Occipital lobe (tissue), 1 donor: ENCODE measurements at regions not wholly inside any gene's neighbourhood (a gene's known extent, or its start where the extent isn't known, plus 50 kb on each side); places are given as distances from the start of the nearest gene placed in this dataset.

Source experiments
- DNase-seq: peaks from one replicate; lab custom pipeline; 2025; lab: John Stamatoyannopoulos, UW

DNA sequence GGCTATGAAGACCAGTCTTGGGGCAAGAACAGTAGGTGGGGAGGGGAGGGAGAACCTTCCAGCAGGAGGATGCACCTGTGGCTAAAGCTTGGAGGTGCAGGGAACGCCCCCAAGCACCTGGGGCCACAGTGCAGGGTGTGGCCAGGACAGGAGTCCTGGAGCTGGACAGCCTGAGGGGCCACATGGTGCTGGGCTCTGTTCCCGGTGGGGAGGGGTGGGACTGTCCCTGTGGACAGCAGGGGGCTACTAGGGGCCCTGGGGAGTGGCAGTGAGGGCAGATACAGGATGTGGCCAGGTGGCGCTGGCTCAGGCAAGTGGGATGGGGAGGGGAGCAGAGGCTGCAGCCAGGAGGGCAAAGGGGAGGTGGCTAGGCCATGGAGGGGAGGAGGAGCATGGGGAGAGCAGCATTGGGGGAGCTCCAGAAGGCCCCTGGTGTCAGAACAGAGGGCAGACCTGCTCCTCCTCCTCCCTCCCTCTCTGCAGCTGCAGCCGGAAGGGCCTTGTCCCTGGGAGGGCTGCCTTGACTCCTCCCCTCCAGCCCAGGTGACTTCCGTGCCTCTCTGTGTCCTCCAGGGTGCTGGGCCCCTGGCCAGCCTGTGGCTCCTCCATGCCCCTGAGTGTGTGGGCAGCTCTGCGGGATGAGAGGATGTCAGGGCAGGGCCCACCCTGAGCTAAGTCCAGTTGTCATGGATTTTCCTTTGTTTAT lies 68.4 kb upstream of the DLK1 start:
- DNase-seq, result no peak

DNA sequence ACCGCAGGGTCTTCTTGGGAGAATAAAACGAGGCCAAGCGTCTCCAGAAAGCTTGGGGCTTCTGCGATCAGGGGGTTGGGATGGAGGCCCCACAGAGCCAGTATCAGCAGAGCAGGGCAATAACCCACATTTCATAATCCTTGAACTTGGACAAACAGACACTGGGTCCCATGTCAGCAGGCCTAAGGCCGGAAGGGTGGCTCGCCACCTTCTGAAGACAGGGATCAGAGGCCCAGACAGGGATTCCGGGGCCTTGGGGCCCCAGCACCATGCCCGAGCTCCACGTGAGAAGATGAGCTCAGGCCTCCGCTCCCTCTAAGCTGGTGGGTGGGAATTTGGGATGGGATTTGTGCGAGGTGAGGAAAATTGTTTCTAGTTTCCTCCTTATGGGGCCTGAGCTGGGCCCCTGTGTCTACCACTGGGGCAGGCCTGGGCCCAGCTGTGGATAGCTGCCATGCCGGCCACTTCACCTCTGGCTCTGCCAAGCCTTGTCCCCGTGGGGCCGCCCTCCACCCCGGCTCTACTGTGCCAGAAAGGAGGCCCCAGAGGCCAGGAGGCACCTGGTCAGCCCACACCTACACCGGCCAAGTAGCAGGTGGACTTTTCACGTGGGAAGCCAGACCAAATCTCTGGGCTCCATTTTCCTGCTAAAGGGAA lies 67.2 kb upstream of the DLK1 start:
- DNase-seq, result no peak

DNA sequence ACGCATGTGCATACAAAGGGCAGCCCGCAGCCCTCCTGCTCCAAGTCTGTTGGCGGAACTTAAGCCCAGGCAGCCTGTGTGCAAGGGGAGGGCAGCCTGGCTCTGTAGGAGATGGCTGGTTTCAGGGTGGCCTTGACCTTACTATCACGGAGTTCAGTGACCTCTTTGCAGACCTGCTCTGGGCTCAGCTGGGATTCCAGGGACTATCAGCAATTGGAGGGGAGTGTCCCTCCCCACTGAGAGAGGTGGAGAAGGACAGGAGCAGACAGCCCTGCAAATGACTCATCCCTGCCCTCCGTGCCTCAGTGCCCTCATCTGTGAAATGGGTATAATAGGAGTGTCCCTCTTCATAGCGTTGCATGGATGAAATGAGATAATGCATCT lies 66.2 kb upstream of the DLK1 start:
- no peak for DNase-seq

DNA sequence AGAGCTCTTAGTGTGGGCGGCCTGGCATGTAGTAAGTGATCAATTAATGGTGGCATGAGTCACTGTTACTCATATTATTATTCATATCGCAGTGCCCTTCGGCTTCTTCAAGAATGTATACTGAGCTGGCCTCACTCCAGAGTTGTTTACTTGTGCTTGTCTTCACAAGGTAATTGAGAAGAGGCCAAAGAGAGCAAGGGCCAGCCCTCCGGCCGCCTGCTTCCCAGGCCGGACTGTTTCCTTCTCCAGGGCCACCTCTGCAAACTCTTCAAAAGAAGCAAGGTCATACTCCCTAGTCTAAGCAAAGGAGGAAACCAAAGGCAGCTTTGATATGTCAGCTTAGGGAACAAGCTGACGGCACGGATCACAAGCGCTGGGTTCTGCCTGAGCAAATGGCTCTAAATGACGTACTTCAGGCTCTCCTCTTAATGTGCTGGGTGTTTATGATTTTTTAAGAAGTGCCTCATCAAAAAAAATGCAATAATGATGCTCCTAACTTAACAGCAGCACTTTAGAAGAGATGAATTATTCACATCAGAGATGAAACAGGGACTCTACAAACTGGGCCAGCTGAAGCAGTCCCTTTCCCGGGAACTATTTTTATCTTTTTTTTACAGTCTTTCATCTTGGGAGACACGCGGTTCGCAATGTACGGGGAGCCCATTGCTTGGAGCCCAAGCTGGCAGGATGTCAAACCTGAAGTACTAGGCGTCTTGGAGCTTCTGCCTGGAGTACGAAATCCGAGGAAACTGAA lies 65.6 kb upstream of the DLK1 start:
- DNase-seq, result peak; percentile 57

DNA sequence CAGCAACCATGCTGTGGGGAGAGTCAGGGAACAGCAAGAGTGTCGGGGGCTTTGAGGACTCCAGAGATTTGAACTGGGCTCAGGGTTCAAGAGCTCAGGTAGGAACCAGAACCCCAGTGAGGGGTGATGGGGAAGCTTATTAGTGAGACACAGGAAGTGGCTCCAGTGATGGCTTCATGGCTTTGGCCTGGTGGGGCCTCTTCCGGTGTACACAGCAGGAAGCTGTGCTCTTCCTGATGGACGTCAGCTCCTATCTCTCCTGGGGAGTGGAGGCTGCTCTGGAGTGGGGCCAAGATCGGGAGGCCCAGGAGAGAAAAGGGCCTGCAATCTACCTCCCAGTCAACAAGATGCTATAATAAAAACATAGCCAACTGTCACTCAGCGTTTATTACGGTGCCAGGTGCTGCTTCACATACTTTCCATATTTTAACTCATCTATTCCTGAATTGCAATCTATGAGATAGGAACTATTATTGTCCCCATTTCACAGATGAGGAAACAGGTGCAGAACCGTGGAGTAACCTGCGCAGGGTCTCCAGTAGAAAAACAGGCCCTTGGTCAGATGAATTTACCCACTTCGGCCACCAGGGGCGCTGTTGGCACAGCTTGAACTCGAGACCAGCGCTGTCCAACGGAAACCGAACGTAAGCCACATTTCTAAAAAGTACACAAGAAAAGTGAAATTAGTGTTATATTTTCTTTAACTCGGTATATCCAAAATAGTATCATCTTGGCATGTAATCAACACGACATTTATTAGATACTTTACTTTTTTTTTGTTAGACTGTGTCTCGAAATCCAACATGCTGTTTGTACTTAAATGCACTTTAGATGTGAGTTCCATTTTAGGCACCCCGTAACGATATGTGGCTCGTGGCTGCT lies 63.6 kb upstream of the DLK1 start:
- no peak for DNase-seq

DNA sequence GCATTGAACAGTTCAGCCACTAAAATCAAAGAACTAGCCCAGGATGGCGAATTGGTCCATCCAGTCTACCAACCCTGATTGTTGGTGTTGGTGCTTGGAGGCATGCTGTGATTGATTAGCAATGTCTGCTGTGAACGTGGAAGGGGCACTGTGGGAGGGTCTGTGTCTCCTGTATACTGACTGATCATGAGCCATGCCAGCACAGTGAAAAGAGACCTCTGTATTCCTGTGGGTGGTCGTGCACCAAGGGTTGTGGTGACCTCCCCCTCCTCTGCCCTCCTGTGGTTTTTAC lies 63.0 kb upstream of the DLK1 start:
- no peak for DNase-seq

DNA sequence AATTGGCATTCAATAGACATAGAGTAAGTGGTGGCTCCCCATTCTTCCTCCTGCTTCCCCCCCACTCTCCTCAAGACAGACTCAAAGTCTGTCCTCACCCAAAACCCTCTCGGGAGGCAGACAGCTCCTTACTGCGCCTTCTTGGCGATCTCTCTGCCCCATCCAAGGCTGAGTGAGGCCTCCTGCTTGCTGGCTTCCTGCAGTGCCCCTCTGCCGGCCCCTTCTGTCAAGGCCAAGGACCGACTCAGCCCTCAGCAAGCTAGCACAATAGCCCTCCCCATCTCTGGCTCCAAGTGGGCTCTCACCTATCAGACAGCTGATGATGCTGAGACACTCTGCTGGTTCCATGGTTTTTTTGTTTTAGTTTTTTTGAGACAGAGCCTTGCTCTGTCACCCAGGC lies 62.5 kb upstream of the DLK1 start:
- no peak for DNase-seq

DNA sequence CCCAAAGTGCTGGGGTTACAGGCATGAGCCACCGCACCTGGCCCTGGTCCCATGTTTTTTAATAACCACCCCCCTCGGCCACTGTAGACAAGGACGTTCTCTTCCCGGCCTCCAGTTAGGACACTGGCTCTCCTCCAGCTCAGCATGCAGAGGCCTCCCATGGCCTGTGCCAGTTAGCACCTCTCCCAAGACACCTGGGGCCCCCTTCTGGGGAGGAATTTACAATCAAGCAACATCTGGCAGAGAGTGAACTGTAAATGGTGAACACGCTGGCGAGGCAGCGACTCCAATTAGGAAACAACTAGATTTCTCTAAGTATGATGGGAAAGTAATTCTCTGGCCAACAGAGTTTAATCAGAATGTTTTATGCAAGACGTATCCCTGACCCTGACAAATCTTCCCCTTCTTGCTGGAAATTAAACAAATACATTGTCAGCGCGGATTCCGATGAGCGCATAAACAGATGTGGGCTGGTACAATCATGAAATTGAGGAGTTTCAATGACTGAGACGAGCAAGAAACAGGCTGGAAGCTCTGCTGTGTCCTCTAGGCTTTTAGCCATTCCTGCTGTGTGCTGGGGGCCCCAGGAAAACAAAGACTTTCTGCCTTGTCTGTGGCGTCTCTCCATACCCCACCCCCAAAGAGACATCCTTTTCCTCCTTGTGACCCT lies 61.7 kb upstream of the DLK1 start:
- DNase-seq, result no peak

DNA sequence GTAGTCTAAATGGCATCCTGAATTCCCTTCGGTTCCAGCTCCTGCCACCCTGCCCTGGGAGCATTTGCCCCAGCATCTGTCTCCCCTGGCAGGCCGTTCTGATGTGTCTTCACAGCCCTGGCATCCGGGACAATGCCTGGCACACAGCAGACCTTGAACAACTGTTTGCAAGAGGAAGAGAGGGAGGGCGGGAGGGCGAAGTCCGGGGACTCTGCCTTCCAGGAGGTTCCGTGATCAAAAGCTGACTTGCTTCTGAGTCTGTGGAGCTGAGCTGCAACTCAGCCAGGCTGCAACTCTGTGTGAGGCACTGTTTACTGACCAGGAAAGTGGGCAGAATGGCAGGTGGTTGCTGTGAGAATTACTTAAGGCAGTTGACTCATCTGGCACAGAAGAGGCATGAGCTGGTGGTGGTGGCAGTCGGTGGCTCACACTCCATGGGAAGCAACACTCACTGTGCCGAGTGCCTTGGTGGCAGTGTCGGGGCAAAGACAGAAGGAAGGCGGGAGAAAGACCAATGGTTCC lies 61.1 kb upstream of the DLK1 start:
- DNase-seq, result peak; percentile 48

DNA sequence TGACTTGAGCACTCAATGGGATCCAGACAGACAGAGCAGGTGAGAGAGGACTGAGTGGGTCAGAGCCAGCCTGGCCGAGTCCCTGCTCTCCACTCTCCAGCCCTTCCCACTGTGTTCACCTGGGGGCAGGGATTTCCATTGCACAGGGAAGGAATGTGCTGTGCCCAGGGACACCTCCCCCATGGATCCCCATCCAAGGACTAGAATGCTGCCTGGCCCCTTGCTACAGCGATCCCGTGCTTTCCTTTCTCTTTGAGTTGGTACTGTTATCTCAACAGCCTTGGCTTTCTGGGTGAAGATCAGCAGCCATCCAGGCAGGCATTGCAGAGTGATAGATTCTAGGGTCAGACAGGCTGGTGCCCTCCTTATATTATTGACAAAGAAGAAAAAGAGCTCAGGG lies 60.3 kb upstream of the DLK1 start:
- DNase-seq, result no peak

DNA sequence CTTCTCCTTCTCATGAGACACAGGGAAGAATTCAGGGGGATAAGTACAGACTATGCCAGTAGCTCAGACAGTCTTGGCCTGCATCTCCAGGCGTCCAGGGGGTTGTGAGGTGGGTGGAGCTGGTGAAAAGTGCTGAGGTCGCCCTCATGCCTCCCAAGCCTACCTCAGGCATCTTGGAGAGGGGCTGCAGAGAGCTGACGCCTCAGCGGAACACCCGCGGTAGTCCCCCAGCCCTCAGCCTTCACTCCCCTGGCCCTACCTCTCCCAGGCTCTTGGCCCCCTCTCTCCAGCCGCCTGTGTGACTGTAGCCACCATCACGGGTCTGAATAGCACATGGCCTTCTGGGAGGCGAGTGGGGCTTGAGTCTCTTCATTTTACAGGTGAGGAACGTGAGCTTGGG lies 59.8 kb upstream of the DLK1 start:
- DNase-seq, result no peak

DNA sequence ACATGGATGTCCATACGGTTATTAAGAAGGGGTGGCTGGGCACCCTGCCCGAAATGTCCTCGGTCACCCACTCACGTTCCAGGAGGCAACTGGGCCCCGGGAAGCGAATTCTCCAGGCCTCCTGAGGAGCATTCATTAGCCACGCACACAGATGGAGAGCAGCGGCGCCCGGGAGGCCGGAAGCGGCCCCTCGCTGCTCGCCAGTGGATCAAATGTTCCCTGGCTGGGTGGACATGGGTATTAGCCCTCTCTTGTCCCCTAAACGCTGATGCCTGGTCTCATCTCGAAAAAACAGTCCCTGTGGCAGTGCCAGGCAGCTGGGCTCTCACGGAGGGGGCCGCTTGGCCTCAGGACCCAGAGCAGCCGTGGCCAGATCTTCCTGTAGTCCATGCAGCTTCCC lies 59.0 kb upstream of the DLK1 start:
- DNase-seq, result no peak

DNA sequence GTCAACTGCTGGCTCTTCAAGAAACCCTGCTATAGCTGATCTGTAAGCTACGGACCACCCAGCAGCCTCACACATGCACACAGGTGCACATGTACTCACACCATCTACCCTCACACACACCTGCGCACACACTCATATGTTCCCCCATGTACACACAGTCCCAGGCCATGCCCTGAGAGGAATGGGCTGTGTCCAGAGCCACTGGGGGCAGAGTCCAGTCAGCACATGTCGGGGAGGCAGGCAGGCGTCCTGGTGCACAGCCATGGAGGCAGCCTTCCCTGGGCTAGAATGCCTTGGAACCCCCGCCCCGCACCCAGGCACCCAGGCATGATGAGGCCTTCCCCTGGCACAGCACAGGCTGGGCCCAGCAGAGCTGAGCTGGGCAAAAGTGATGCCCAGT lies 58.3 kb upstream of the DLK1 start:
- DNase-seq, result no peak

DNA sequence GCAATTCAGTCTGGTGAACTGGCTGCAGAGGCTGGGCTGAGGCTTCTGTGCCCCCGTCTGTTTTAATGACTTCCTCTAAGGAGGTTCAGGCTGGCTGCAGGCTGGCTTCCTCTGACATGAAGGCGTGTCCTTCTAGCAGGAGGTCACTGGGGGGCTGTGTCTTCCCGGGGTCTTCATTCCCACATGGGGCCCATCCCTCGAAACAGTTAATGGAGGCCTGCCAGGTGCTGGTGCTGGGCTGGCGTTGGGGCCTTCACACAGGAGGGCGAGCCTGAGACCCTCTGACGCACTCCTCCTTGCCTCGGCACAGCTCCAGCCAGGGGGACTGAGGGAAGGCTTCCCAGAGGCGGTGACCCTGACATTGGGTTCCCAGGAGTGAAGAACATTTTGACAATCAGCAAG lies 57.7 kb upstream of the DLK1 start:
- DNase-seq, result no peak

DNA sequence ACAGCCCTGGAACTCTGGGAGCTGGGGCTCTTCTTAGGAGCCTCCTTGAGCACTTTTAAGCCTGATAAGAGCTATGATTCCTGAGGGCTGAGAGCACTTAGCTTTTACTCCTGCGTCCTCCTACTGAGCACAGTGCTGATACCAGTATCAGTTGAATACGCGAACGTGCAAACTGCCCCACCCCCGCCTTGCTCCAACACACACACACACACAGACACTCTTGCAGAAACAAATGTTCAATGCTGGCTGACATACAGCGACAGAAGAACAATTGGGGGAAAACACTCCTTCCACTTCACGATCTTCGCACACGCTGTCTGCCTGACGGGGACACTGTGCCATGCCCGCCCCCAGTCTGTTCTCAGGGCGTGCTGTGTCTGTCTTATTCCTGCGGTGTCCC lies 57.2 kb upstream of the DLK1 start:
- no peak for DNase-seq

DNA sequence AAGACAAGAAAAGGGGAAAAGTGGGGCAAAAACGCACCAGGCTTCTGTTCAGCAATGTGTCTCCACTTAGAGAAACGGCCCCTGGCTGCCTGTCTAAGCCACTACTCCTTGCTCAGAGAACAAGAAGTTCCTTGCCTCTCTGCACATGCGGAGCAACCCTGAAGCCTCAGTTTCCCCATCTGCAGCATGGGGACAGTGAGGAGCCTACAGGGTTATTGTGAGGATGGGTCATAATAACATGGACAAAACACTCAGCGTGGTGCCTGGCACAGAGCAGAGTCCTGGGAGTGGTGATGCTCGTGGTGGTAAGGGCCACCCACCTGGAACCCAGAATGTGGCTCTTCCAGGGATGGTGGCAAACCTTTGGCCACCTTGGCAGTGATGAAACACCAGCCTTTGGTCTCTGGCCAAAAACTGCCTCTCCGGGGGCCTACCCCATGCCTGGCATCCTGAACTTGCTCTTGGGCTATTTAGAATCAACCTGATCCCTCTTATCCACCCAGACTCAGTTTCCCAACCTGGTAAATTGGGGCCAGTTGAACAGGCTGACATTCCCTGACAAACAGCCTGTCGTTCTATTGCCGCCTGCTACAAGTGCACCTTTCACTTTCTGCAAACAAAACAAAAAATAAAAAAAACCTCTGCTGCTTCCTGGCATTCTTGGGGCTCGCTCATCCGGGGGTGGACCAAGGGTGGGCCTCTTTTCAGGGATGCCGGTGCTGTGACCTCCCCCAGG lies 56.5 kb upstream of the DLK1 start:
- DNase-seq, result no peak

DNA sequence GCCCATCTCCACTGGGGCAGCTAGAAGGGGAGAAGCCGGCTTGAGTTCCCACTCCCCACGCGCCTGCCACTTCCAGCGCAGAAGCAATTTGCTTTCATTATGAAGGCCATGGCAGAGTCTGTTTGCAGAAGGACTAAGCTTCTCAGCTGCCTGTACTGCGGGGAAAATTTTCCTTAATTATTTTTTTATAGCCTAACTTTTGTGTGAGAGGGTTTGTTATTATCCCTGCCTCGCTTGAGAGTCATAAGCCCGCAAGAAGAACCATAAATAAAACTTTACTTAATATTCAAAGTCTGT lies 56.0 kb upstream of the DLK1 start:
- DNase-seq, result no peak

DNA sequence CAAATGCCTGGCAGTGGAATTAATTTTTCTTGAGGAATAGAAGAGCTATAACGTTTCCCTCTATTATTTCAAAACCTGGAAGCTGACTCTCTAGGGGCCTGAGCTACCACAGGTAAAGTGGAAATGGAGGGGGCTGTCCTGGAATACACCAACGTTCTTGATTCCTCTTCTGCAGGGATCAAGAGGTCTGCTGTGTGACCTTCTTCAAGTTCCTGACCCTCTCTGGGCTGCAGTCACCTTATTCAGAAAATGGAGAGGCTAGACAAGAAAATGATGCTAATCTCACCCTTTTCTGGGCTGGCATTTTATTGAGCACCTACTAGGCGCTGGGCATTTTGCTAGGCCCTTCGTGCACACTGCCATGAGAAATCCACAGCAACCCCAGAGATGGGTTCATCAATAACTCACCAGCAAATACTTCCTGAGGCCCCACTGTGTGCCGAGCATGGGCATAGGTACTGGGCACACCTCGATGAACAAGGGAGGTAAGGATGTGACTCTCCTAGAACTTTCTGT lies 55.2 kb upstream of the DLK1 start:
- no peak for DNase-seq

DNA sequence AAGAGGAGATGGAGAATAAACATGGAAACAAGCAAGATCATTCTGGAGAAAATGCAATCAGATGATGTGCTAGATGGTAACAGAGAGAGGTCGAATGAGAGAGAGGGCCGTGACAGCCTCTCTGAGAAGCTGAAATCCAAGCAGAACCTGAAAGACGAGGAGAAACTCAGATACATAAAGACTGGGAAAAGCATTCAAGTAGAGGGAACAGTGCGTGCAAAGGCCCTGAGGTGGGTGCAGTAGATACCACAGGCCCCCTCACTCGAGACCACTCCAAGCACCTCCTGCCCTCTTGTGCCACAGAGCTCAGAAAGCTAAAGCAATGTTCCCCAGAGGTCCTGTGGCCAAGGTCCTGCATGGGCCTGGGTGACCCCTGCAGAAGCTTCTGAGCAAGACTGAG lies 54.8 kb upstream of the DLK1 start:
- DNase-seq, result no peak

DNA sequence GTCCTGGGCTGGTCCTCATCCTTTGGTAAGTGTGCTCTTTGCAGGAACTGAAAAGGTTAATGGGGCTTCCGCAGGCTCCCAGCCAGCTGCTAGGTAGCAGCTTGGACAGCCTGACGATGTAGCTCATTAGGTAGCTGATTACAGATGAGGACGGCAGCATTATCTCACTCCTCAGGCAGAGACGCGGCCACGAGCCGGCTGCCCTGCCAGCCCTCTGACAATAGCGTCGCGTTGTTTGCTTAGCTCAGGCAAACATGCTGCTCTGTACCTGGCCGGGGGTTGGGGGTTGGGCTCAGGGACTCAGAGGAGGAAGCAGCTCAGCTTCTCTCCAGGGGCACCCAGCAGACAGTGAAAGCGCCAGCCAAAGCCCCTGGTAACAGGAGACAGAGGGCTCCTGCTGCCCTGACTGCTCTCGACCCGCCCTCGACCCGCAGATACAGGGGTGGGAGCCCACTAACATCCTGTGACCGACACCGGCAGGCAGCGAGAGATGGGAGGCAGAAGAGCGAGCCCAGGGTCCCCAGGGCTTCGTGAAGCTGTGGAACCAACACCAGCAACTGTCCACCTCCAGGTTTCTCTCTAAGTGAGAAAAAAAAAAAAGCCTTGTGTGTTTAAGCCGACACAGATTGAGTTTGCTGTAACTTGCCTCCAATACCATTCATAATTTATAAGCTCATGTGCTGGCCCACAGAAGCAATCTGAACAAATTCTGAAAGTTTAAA lies 53.4 kb upstream of the DLK1 start:
- no peak for DNase-seq
